Muscle of leg (tissue), 3 donors: ENCODE measurements at regions not wholly inside any gene's neighbourhood (a gene's known extent, or its start where the extent isn't known, plus 50 kb on each side); places are given as distances from the start of the nearest gene placed in this dataset.

Experiments used
- DNase-seq: peaks from one replicate; pipeline ENCODE4 v3.0.0; 2013
- H3K27ac ChIP-seq: one replicate; pipeline ENCODE4 v1.5.1; 2013; ENCODE audit warnings: mild to moderate bottlenecking, low read length, control low read depth
- H3K27me3 ChIP-seq: one replicate; pipeline ENCODE4 v1.6.1; 2013; ENCODE audit warnings: low read length; ENCODE audit not compliant: control insufficient read depth, insufficient read depth
- H3K36me3 ChIP-seq: one replicate; pipeline ENCODE4 v1.6.1; 2013; ENCODE audit warnings: low read length; ENCODE audit not compliant: control insufficient read depth, insufficient read depth
- H3K4me1 ChIP-seq: one replicate; pipeline ENCODE4 v1.6.1; 2013; ENCODE audit warnings: low read length; ENCODE audit not compliant: control insufficient read depth, insufficient read depth
- H3K4me3 ChIP-seq: one replicate; pipeline ENCODE4 v1.5.1; 2013; ENCODE audit warnings: low read length, control low read depth
- H3K9me3 ChIP-seq: replicated peaks from 2 replicates; pipeline ENCODE4 v1.6.1; 2013; ENCODE audit warnings: low read depth, low read length; ENCODE audit not compliant: control insufficient read depth
- WGBS: methylation state at CpG from one replicate; pipeline ENCODE4 v1.1.5; 2013; ENCODE audit warnings: missing lambda C conversion rate; ENCODE audit not compliant: insufficient coverage; 5-methylcytosine and 5-hydroxymethylcytosine counted together

DNA sequence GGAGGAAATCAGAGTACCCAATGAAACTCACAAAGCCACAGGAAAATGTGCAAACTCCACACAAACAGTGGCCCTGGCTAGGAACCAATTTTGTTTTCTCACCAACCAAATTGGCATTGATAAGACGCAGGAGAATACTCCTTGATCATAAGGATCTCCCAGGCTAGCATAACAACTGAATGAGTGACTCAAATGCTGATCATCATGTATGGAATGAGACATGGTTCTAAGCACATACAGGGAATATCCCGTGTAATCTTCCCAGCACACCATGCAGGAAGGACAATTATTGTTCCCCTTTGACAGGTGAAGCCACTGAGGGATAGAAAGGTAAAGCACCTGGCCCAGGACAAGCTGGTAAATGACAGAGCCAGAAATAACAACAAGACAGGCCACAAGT lies 180.0 kb upstream of the DUSP10 start:
- no peaks in the 10 kb centered on the region for H3K36me3 ChIP-seq
- H3K4me3 ChIP-seq = no peak overlapping the region
- no CpG with 5 or more reads among the region's 2 CpGs for WGBS
- H3K4me1 ChIP-seq = no peaks in the 10 kb centered on the region
- no peak overlapping the region for H3K27ac ChIP-seq
- no peaks in the 10 kb centered on the region for H3K9me3 ChIP-seq
- no peaks in the 10 kb centered on the region for H3K27me3 ChIP-seq
- no peak for DNase-seq

DNA sequence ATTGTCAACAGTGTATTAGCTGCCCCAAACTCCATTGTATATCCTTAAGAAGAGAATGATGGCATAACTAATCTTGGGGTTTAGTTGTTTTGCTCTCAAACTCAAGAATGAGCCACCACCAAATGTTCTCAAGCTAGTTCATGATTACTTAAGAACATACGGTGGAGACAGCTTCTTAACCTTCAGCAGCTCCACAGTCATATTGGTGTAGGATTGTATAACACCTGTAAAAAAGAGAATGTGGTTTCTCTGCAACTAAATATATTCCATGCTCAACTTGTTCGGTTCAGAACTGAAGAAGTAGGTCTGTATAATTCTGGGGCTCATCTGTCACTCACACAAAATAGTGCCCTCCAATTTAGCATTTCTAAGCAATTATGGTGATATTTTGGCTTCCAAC lies 177.9 kb upstream of the DUSP10 start:
- WGBS = no CpG with 5 or more reads among the region's 2 CpGs
- Histone ChIP-seq H3K4me1 (no peaks in the 10 kb centered on the region), H3K4me3 (no peak overlapping the region), H3K36me3 (no peaks in the 10 kb centered on the region), H3K27me3 (no peaks in the 10 kb centered on the region), H3K9me3 (no peaks in the 10 kb centered on the region), H3K27ac (no peak overlapping the region)
- DNase-seq = no peak

DNA sequence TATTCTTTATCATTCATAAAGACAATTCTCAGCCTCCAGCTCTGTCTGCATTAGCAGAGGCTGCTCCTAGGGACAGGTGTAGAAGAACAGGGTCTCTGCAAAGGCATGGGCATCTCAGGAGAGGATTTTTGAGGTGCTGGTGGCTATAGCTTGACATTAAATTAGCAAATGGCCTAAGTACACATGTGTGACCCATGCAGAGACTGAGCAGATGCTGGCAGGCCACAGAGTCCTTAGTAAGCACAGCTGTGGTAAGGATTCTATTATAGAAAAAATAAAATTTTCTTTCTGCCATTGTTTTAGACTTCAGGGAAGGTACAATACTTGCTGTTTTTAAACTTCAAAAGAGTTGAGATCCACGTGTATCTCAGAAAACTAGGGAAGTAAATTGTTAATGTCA lies 177.5 kb upstream of the DUSP10 start:
- Histone ChIP-seq H3K27me3 (no peaks in the 10 kb centered on the region), H3K36me3 (no peaks in the 10 kb centered on the region), H3K4me1 (no peaks in the 10 kb centered on the region), H3K27ac (no peak overlapping the region), H3K9me3 (no peaks in the 10 kb centered on the region), H3K4me3 (no peak overlapping the region)
- WGBS = no CpG with 5 or more reads among the region's 1 CpG
- no peak for DNase-seq

DNA sequence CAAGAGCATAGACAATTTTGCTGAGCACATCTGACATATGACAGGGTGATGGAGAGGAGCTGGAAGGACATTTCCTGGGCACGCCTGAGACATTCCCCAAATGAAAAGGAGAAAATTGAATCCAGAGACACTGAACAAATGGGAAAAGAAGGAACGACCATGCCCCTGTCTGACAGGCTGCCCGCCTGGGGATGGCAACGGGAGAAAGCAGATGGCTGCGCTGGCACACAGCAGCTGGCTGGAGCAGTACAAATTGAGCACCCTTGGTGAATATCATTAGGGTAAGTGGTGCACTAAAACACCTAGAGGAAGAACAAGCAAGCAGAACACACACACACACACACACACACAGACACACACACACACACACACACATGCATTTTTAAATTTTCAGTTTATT lies 174.3 kb upstream of the DUSP10 start:
- H3K4me3 ChIP-seq = no peak overlapping the region
- no peak overlapping the region for H3K27ac ChIP-seq
- no peaks in the 10 kb centered on the region for H3K4me1 ChIP-seq
- no peaks in the 10 kb centered on the region for H3K9me3 ChIP-seq
- H3K36me3 ChIP-seq = no peaks in the 10 kb centered on the region
- WGBS = 76% methylated on average over 3 of the region's 5 CpGs
- H3K27me3 ChIP-seq = no peaks in the 10 kb centered on the region
- no peak for DNase-seq

DNA sequence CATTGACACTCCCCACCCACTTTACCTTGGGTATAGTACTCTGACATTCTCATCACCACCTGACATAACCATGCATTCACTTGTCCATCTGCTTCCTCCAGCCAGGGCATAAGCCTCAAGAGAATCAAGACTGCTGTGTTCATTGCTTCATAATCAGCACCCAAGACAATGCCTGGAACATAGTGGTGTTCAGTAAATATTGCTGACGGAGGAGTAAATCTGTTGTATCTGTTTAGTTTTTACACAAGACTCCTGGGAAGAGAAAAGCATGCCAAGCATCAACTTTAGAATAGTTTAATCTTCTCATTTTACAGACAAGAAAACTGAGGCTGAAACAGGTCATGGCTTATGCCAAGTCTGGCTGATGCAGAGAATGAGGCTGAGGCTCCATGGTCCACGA lies 173.9 kb upstream of the DUSP10 start:
- 50% methylated on average over 1 of the region's 2 CpGs for WGBS
- H3K4me3 ChIP-seq = no peak overlapping the region
- H3K36me3 ChIP-seq = no peaks in the 10 kb centered on the region
- H3K27me3 ChIP-seq = no peaks in the 10 kb centered on the region
- no peaks in the 10 kb centered on the region for H3K4me1 ChIP-seq
- H3K9me3 ChIP-seq = no peaks in the 10 kb centered on the region
- no peak for DNase-seq
- no peak overlapping the region for H3K27ac ChIP-seq

DNA sequence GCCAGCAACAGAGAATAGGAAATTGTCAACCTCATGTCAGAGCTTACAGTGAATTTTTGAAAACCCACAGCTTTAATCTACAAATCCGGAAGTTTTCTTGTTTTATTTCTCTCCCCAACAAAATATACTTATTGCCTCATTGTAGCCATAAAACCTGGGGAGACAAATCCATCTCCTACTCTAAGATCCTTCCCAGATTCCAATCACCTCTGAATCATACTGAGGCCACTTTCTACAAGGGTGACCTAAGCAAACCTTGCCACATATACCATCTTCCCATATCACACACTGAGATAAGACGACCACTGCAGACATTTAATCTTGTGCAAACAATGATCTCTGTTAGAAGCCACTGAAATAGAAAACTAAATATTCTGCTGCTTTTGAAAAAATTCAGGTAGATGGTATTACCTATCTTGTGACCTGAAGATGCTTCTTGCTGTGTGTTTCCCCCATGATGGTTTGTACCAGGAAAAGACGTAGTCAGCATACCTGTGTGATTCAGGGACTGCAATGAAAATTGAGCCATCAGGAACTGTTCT lies 171.5 kb upstream of the DUSP10 start:
- Histone ChIP-seq H3K9me3 (no peaks in the 10 kb centered on the region), H3K36me3 (no peaks in the 10 kb centered on the region), H3K27me3 (no peaks in the 10 kb centered on the region), H3K4me1 (no peaks in the 10 kb centered on the region), H3K27ac (no peak overlapping the region), H3K4me3 (no peak overlapping the region)
- 92% methylated on average over 2 of the region's 3 CpGs for WGBS
- DNase-seq = no peak

DNA sequence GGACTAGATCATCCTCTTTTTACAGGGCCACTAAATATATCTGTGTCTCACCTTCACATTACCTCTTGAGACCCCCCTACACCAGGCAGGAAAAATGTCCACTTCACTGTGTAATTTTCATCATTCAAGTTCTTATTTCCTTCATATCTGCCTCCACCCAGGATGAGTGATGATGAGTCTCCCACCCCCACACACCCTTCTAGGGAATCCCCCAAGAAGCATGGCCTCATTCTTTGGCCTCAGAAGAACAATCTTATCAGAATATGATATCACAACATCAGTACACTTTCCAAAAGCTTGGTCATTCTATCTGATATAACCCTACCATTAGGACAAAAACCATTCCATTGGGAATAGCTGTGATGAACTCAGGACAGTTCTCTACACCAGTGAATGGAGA lies 170.3 kb upstream of the DUSP10 start:
- no peak for DNase-seq

DNA sequence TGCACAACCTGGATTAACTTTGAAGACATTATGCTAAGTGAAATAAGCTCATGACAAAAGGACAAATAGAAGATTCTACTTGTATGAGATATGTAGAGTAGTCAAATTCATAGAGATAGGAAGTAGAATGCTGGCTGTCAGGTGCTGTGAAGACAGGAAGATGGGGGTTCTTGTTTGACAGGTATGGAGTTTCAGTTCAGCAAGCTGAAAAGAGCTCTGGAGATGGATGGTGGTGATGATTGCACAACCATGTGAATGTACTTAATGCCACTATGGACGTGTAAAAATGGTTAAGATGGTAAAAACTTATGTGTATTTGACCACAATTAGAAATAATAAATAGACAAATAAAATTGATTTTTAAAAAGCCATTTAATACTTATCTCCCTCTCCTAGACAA lies 169.8 kb upstream of the DUSP10 start:
- Histone ChIP-seq H3K27me3 (no peaks in the 10 kb centered on the region), H3K27ac (no peak overlapping the region), H3K4me1 (peaks cover 2% of the 10 kb centered on the region), H3K36me3 (no peaks in the 10 kb centered on the region), H3K9me3 (no peaks in the 10 kb centered on the region), H3K4me3 (no peak overlapping the region)
- no peak for DNase-seq
- WGBS = no CpG with 5 or more reads among the region's 1 CpG

More for the DNA sequence above, 170.3 kb upstream of the DUSP10 start:
- Histone ChIP-seq H3K36me3 (no peaks in the 10 kb centered on the region), H3K9me3 (no peaks in the 10 kb centered on the region), H3K27me3 (no peaks in the 10 kb centered on the region), H3K27ac (no peak overlapping the region), H3K4me3 (no peak overlapping the region), H3K4me1 (peaks cover 2% of the 10 kb centered on the region)

DNA sequence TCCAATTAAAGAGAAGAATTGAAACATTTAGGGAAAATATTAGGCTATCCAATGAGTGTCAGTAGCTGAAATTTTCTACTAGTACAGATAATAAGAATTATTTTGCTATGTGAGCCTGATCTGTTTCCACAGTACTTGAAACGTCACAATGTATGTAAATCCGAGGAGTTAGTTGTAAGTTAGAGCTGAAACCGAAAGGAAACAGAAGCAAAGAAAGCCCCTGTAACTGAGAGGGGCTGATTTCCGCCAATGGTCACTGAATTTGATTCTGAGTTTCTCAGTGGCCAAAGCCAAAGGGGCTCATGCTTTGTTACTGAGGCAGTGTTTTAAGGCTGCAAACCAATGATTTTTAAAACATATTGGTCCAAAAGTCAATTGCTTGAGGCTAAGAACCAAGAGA lies 168.3 kb upstream of the DUSP10 start:
- Histone ChIP-seq H3K27ac (no peak overlapping the region), H3K9me3 (no peaks in the 10 kb centered on the region), H3K4me1 (peaks cover 2% of the 10 kb centered on the region), H3K27me3 (no peaks in the 10 kb centered on the region), H3K4me3 (no peak overlapping the region), H3K36me3 (no peaks in the 10 kb centered on the region)
- 32% methylated on average over 4 of the region's 4 CpGs for WGBS
- no peak for DNase-seq

DNA sequence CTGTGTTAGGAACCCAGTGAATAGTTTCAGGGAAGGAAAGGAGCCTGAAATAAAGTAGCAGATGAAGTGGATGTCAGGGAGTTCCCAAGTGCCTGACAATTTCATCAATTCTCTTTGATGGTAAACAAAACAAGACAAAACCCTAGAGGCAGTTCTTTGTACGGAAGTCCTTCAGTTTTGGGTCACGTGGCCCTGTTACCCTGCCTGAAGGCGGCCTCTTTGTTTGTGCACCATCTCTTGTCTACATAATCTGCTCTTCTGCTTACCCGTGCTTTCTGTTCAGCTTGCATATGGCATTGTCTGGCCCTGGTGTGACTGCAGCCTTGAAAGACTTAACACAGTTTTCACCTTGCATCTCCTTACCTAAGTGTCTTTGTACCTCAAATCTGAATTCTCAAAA lies 166.7 kb upstream of the DUSP10 start:
- H3K27ac ChIP-seq = no peak overlapping the region
- H3K4me3 ChIP-seq = no peak overlapping the region
- no peak for DNase-seq
- H3K4me1 ChIP-seq = peaks cover 2% of the 10 kb centered on the region
- H3K36me3 ChIP-seq = no peaks in the 10 kb centered on the region
- WGBS = 79% methylated on average over 4 of the region's 4 CpGs
- H3K9me3 ChIP-seq = no peaks in the 10 kb centered on the region
- H3K27me3 ChIP-seq = no peaks in the 10 kb centered on the region

DNA sequence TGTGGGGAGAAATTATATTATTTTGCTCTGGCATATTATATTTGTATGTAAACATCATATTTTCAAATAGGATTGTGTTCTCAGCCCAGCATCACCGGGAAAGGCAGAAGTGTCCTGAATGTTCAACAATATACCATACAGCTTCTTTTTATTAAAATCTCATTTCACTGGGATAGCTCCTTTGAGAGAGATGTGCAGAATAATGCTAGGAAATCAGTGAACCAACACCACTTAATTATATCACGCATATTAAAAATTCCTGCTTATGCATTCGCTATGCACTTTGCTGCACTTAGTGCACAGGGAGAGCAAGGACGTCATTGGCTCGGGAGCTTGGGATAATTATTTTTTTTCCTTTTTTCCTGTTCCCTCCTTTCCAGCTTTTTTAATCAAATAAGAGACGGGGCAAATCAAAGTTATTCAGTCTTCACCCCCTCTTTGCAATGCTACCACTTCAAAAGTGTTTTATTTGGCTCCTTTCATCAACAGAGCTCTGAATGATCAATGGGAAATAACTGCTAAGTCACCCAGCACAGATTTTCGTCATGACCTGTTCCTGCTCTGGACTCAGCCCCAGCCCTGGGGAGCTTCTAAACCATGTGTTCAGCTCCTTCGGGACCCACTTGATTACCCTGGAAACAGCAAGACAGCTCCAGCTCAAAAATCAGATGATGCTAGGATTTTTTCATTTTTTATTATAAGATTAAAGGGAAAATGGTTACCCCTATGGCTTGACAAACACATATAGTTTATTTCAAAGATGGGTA lies 165.5 kb upstream of the DUSP10 start:
- Histone ChIP-seq H3K36me3 (no peaks in the 10 kb centered on the region), H3K4me3 (no peak overlapping the region), H3K4me1 (peaks cover 2% of the 10 kb centered on the region), H3K27me3 (no peaks in the 10 kb centered on the region), H3K27ac (no peak overlapping the region), H3K9me3 (no peaks in the 10 kb centered on the region)
- peak; percentile 35 for DNase-seq
- 14% methylated on average over 1 of the region's 8 CpGs for WGBS
